ENCODE measurements at regions not wholly inside any gene's neighbourhood (a gene's known extent, or its start where the extent isn't known, plus 50 kb on each side); places are given as distances from the start of the nearest gene placed in this dataset.

- no peak for TF ChIP-seq CTCF (IDR thresholded peaks at IDR 0.05; ENCODE audit: low read depth, low read length, missing input control)
- TF ChIP-seq MAX (IDR thresholded peaks at IDR 0.05): no peak
These were observed 575.8 kb upstream of the ZNF462 start for GRCh38 chr9:106287091-106287631.

Data from liver (tissue), 2 donors.